GM12864 (cell line): ENCODE measurements at regions not wholly inside any gene's neighbourhood (a gene's known extent, or its start where the extent isn't known, plus 50 kb on each side); places are given as distances from the start of the nearest gene placed in this dataset.

Experiments used
- DNase-seq: peaks from one replicate; pipeline ENCODE4 v3.0.0-alpha.2; 2011; ENCODE audit warnings: low read depth
- H3K4me3 ChIP-seq: 2 replicates; pipeline ENCODE4 v1.5.1; 2011; ENCODE audit warnings: mild to moderate bottlenecking, low read depth, low read length, control low read depth
- CTCF ChIP-seq: IDR thresholded peaks from 2 replicates; pipeline ENCODE4 v1.5.1; 2011; ENCODE audit warnings: low read depth, mild to moderate bottlenecking, moderate library complexity, low read length, control low read depth, inconsistent platforms; ENCODE audit errors: missing control alignments

GRCh38 chr9:13847270-13847669 is 466.7 kb downstream of the NFIB start:
- no peak for TF ChIP-seq CTCF
- DNase-seq, result no peak
- no peak overlapping the region for H3K4me3 ChIP-seq

GRCh38 chr9:13845460-13845859 is 468.5 kb downstream of the NFIB start:
- H3K4me3 ChIP-seq, result no peak overlapping the region
- DNase-seq, result no peak
- no peak for TF ChIP-seq CTCF

- no peak for TF ChIP-seq CTCF
- DNase-seq, result no peak
- H3K4me3 ChIP-seq, result no peak overlapping the region
These were observed 472.0 kb downstream of the NFIB start for GRCh38 chr9:13841746-13842462.

DNA sequence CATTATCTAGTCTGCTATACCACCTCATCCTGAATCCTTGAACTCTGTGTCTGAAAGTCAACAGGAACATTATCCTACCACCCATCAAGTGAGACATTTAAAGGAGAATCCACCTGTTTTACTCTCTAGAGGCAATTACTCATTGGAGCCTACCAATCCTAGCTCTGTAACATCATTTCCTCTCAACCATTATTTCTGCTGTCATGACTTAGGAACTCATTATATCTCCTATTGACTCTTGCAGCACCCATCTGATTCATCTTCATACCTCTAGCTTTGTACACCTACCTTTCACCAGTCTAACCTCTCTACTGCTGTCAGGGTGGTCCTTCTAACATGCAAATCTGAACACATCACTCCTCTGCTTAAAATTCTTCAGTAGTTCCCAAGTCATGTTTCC is 481.5 kb downstream of the NFIB start:
- no peak for DNase-seq
- no peak for TF ChIP-seq CTCF
- no peak overlapping the region for H3K4me3 ChIP-seq

- no peak overlapping the region for H3K4me3 ChIP-seq
- no peak for DNase-seq
- TF ChIP-seq CTCF, result no peak
These were observed 490.9 kb downstream of the NFIB start for GRCh38 chr9:13823026-13823425.

- no peak for TF ChIP-seq CTCF
- H3K4me3 ChIP-seq, result no peak overlapping the region
- no peak for DNase-seq
These were observed 496.1 kb downstream of the NFIB start for GRCh38 chr9:13817754-13818278.

- DNase-seq, result no peak
- no peak for TF ChIP-seq CTCF
- H3K4me3 ChIP-seq, result no peak overlapping the region
These were observed 497.1 kb downstream of the NFIB start for GRCh38 chr9:13816837-13817236.
